ENCODE measurements at regions not wholly inside any gene's neighbourhood (a gene's known extent, or its start where the extent isn't known, plus 50 kb on each side); places are given as distances from the start of the nearest gene placed in this dataset.

DNA sequence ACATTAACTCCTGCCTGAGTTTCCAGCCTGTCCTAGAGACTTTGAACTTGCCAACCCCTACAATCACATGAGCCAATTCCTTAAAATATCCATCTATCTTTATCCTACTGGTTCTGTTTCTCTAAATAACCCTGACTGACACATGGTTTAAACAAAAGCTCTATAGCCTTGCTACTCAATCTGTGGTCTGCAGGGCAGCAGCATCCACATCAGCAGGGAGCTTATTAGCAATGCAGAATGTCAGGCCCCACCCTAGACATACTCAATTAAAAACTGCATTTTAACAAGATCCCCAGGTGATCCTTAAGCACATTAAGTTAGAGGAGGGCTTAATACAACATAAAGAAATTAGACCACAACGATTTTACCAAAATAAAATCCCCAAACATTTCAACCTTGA, 108.3 kb upstream of the CPSF6 start:
- Histone ChIP-seq H2AFZ (ENCODE audit: low read length) (no peak overlapping the region), H3K27me3 (ENCODE audit: insufficient read depth, low read length) (no peaks in the 10 kb centered on the region), H2AK5ac (ENCODE audit: insufficient read length, low read length) (no peak overlapping the region), H4K5ac (ENCODE audit: insufficient read length, low read depth, low read length) (no peak overlapping the region), H2BK20ac (ENCODE audit: low read depth, low read length, poor library complexity, severe bottlenecking) (no peak overlapping the region), H3K23me2 (ENCODE audit: insufficient read length, low read depth, low read length, poor library complexity, severe bottlenecking) (no peaks in the 10 kb centered on the region), H3K9me3 (ENCODE audit: control insufficient read depth, low read depth, low read length) (no peaks in the 10 kb centered on the region), H3K18ac (ENCODE audit: insufficient read length, low read depth, low read length) (no peak overlapping the region), H3K14ac (ENCODE audit: insufficient read depth, low read length) (no peak overlapping the region), H3K4me2 (ENCODE audit: insufficient read depth, insufficient read length, low read length) (no peak overlapping the region), H3K79me2 (ENCODE audit: insufficient read depth, low read length) (no peaks in the 10 kb centered on the region), H4K91ac (ENCODE audit: insufficient read length, low read depth, low read length) (no peak overlapping the region), H3K4me1 (ENCODE audit: insufficient read depth, low read length) (no peaks in the 10 kb centered on the region), H3K9ac (ENCODE audit: extremely low read depth, insufficient read length, low read length) (no peak overlapping the region), H2BK15ac (ENCODE audit: low read depth, low read length) (no peak overlapping the region), H3K56ac (ENCODE audit: insufficient read length, low read depth, low read length) (no peak overlapping the region), H3K4ac (ENCODE audit: low read depth, low read length) (no peak overlapping the region), H3K27ac (ENCODE audit: insufficient read length, low read depth, low read length) (no peak overlapping the region), H4K8ac (replicated peaks; ENCODE audit: insufficient read length, low read depth, low read length) (no peak overlapping the region), H2BK12ac (ENCODE audit: insufficient read length, low read depth, low read length) (no peak overlapping the region), H3K23ac (ENCODE audit: insufficient read length, low read depth, low read length) (no peak overlapping the region), H2BK5ac (ENCODE audit: insufficient read length, low read length) (no peak overlapping the region), H2BK120ac (ENCODE audit: low read depth, low read length, poor library complexity, severe bottlenecking) (no peak overlapping the region), H4K20me1 (ENCODE audit: control insufficient read depth, insufficient read depth, insufficient read length) (no peaks in the 10 kb centered on the region), H3K79me1 (ENCODE audit: insufficient read depth, low read depth, low read length, poor library complexity, severe bottlenecking) (no peaks in the 10 kb centered on the region), H3T11ph (ENCODE audit: low read length) (no peak overlapping the region)
- Mint-ChIP-seq H3K36me3 (ENCODE audit: insufficient read depth in 1 of 3, low read depth in 3 of 3) (peaks cover 0 to 4% (median 0%) of the 10 kb centered on the region in 3 experiments; a peak in 2 of 7 replicates), H3K9me3 (peaks cover 0 to 5% of the 10 kb centered on the region in 2 experiments; a peak in 1 of 5 replicates), H3K27ac (peak overlapping the region in 1 of 3 experiments; percentile 71; a peak in 3 of 7 replicates), H3K27me3 (ENCODE audit: low read depth) (no peaks in the 10 kb centered on the region; the same call in 1 of the 2 replicates), H3K4me1 (peaks cover 16 to 24% of the 10 kb centered on the region in 2 experiments), H3K4me3 (no peak overlapping the region)
- no CpG with 5 or more reads among the region's 1 CpG for WGBS (ENCODE audit: extremely low coverage, insufficient read length, low lambda C conversion rate)
- TF ChIP-seq, protein P1, sequence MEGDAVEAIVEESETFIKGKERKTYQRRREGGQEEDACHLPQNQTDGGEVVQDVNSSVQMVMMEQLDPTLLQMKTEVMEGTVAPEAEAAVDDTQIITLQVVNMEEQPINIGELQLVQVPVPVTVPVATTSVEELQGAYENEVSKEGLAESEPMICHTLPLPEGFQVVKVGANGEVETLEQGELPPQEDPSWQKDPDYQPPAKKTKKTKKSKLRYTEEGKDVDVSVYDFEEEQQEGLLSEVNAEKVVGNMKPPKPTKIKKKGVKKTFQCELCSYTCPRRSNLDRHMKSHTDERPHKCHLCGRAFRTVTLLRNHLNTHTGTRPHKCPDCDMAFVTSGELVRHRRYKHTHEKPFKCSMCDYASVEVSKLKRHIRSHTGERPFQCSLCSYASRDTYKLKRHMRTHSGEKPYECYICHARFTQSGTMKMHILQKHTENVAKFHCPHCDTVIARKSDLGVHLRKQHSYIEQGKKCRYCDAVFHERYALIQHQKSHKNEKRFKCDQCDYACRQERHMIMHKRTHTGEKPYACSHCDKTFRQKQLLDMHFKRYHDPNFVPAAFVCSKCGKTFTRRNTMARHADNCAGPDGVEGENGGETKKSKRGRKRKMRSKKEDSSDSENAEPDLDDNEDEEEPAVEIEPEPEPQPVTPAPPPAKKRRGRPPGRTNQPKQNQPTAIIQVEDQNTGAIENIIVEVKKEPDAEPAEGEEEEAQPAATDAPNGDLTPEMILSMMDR (conservative IDR thresholded peaks at IDR 0.05): no peak
- DNase-seq: no peak
